SU-DHL-6 (cell line): ENCODE measurements at regions not wholly inside any gene's neighbourhood (a gene's known extent, or its start where the extent isn't known, plus 50 kb on each side); places are given as distances from the start of the nearest gene placed in this dataset.

Experiments used
- H2AFZ ChIP-seq: fragments of 200-600 bp; sonication (generic); 2 replicates; pipeline ENCODE4 v1.6.1; 2014; ENCODE audit warnings: low read depth, mild to moderate bottlenecking, moderate library complexity, mixed read lengths, antibody characterized with exemption, low read length; ENCODE audit not compliant: severe bottlenecking
- H3F3A ChIP-seq: fragments of 200-600 bp; shearing (Covaris generic); 2 replicates; pipeline ENCODE4 v1.6.0; 2016; ENCODE audit warnings: antibody characterized with exemption, mild to moderate bottlenecking; ENCODE audit not compliant: insufficient read depth
- H3K27ac ChIP-seq: fragments of 200-600 bp; sonication (generic); 2 replicates; pipeline ENCODE4 v1.5.1; 2016; ENCODE audit warnings: low read depth, mild to moderate bottlenecking, low read length, moderate library complexity, mixed read lengths
- H3K27me3 ChIP-seq: fragments of 200-600 bp; sonication (generic), shearing (Covaris generic); 2 replicates; pipeline ENCODE4 v1.6.0; 2014; ENCODE audit warnings: mild to moderate bottlenecking, low read length
- H3K36me3 ChIP-seq: fragments of 200-600 bp; sonication (generic); 2 replicates; pipeline ENCODE4 v1.6.1; 2014; ENCODE audit warnings: mild to moderate bottlenecking, low read length, mixed read lengths
- H3K4me2 ChIP-seq: fragments of 300-600, 200-600 bp; shearing (Covaris generic), sonication (generic); 2 replicates; pipeline ENCODE4 v1.6.0; 2014; ENCODE audit warnings: low read length, low read depth, mild to moderate bottlenecking; ENCODE audit not compliant: poor library complexity, severe bottlenecking
- H3K4me3 ChIP-seq: fragments of 200-600 bp; sonication (generic); 2 replicates; pipeline ENCODE4 v1.5.1; 2014; ENCODE audit warnings: antibody characterized with exemption, low read length, mild to moderate bottlenecking, mixed read lengths; ENCODE audit not compliant: insufficient read depth, poor library complexity, severe bottlenecking
- H3K79me2 ChIP-seq: fragments of 200-600 bp; sonication (generic); 2 replicates; pipeline ENCODE4 v1.6.1; 2014; ENCODE audit warnings: mild to moderate bottlenecking, low read length, moderate library complexity; ENCODE audit not compliant: insufficient read depth
- H3K9ac ChIP-seq: fragments of 200-600 bp; sonication (generic); 2 replicates; pipeline ENCODE4 v1.7.0; 2014; ENCODE audit warnings: mild to moderate bottlenecking, low read length
- H3K9me2 ChIP-seq: fragments of 200-600 bp; sonication (generic); replicated peaks from 2 replicates; pipeline ENCODE4 v1.6.1; 2014; ENCODE audit warnings: low read length; ENCODE audit not compliant: insufficient read depth
- H3K9me3 ChIP-seq: fragments of 200-600 bp; sonication (generic); 2 replicates; pipeline ENCODE4 v1.6.1; 2014; ENCODE audit warnings: low read length, mixed read lengths; ENCODE audit not compliant: insufficient read depth
- H4K20me1 ChIP-seq: fragments of 200-600 bp; sonication (generic); 2 replicates; pipeline ENCODE4 v1.6.1; 2014; ENCODE audit warnings: low read depth, mild to moderate bottlenecking, antibody characterized with exemption, low read length, moderate library complexity, mixed read lengths
- CTCF ChIP-seq: fragments of 200-600 bp; sonication (generic); IDR thresholded peaks from one replicate; pipeline ENCODE4 v1.5.1; 2017; ENCODE audit warnings: antibody characterized with exemption, mild to moderate bottlenecking, low read length, moderate library complexity; ENCODE audit not compliant: insufficient read depth, poor library complexity, severe bottlenecking
- EZH2phosphoT487 ChIP-seq: fragments of 200-600 bp; sonication (generic), shearing (Covaris generic); conservative IDR thresholded peaks from 2 replicates; pipeline ENCODE4 v1.6.1; 2018; ENCODE audit warnings: mild to moderate bottlenecking, antibody characterized with exemption, low read length, moderate library complexity, mixed read lengths

- no peaks in the 10 kb centered on the region for H3K9me3 ChIP-seq
- no peak overlapping the region for H2AFZ ChIP-seq
- H3K79me2 ChIP-seq, result no peaks in the 10 kb centered on the region
- H3K4me3 ChIP-seq, result no peak overlapping the region
- no peak overlapping the region for H3K4me2 ChIP-seq
- H4K20me1 ChIP-seq, result no peaks in the 10 kb centered on the region
- H3K27ac ChIP-seq, result no peak overlapping the region
- no peaks in the 10 kb centered on the region for H3K36me3 ChIP-seq
- H3K9me2 ChIP-seq, result no peaks in the 10 kb centered on the region
- no peaks in the 10 kb centered on the region for H3F3A ChIP-seq
- TF ChIP-seq EZH2phosphoT487, result no peak
- TF ChIP-seq CTCF, result no peak
- no peak overlapping the region for H3K9ac ChIP-seq
- no peaks in the 10 kb centered on the region for H3K27me3 ChIP-seq
Observed at GRCh38 chr15:94135486-94136147, 95.7 kb upstream of the MCTP2 start.

GRCh38 chr15:94131875-94132274 lies 99.5 kb upstream of the MCTP2 start:
- Histone ChIP-seq H3K36me3 (no peaks in the 10 kb centered on the region), H2AFZ (no peak overlapping the region), H3F3A (no peaks in the 10 kb centered on the region), H3K27ac (no peak overlapping the region), H3K9me3 (no peaks in the 10 kb centered on the region), H3K27me3 (no peaks in the 10 kb centered on the region), H3K9me2 (no peaks in the 10 kb centered on the region), H3K79me2 (no peaks in the 10 kb centered on the region), H3K4me3 (no peak overlapping the region), H3K4me2 (no peak overlapping the region), H4K20me1 (no peaks in the 10 kb centered on the region), H3K9ac (no peak overlapping the region)
- TF ChIP-seq CTCF, result no peak
- no peak for TF ChIP-seq EZH2phosphoT487

GRCh38 chr15:94130504-94130903 lies 100.9 kb upstream of the MCTP2 start:
- H3K9ac ChIP-seq, result no peak overlapping the region
- no peak overlapping the region for H2AFZ ChIP-seq
- H3K4me2 ChIP-seq, result no peak overlapping the region
- no peaks in the 10 kb centered on the region for H3K9me2 ChIP-seq
- no peaks in the 10 kb centered on the region for H3K27me3 ChIP-seq
- no peaks in the 10 kb centered on the region for H3K36me3 ChIP-seq
- H3K4me3 ChIP-seq, result no peak overlapping the region
- no peaks in the 10 kb centered on the region for H4K20me1 ChIP-seq
- H3K27ac ChIP-seq, result no peak overlapping the region
- no peaks in the 10 kb centered on the region for H3K79me2 ChIP-seq
- no peaks in the 10 kb centered on the region for H3F3A ChIP-seq
- TF ChIP-seq CTCF (no peak), EZH2phosphoT487 (no peak)
- no peaks in the 10 kb centered on the region for H3K9me3 ChIP-seq
